ENCODE measurements at regions not wholly inside any gene's neighbourhood (a gene's known extent, or its start where the extent isn't known, plus 50 kb on each side); places are given as distances from the start of the nearest gene placed in this dataset.

DNA sequence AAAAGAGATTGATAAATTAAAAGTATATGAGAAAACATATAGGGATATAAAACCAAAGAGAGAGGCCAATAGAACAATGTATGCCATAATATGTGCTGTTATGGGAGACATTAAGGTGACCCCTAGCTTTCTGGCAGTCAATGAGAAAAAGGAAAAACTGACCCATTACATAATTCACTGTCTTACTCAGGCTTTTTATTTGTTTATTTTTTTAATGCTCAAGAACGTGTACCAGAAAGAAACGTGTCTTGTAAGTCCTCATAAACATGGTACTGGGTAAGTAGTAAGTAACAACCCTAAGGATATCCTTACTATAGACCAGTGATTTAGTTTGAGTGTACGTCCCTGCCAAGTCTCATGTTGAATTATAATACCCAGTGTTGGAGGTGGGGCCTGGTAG, 160.8 kb upstream of the PHACTR1 start:
- TF ChIP-seq, protein P1, sequence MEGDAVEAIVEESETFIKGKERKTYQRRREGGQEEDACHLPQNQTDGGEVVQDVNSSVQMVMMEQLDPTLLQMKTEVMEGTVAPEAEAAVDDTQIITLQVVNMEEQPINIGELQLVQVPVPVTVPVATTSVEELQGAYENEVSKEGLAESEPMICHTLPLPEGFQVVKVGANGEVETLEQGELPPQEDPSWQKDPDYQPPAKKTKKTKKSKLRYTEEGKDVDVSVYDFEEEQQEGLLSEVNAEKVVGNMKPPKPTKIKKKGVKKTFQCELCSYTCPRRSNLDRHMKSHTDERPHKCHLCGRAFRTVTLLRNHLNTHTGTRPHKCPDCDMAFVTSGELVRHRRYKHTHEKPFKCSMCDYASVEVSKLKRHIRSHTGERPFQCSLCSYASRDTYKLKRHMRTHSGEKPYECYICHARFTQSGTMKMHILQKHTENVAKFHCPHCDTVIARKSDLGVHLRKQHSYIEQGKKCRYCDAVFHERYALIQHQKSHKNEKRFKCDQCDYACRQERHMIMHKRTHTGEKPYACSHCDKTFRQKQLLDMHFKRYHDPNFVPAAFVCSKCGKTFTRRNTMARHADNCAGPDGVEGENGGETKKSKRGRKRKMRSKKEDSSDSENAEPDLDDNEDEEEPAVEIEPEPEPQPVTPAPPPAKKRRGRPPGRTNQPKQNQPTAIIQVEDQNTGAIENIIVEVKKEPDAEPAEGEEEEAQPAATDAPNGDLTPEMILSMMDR (conservative IDR thresholded peaks at IDR 0.05), result no peak
- TF ChIP-seq ZFX (IDR thresholded peaks at IDR 0.05), result no peak

All from C4-2B (cell line).